ENCODE measurements at regions not wholly inside any gene's neighbourhood (a gene's known extent, or its start where the extent isn't known, plus 50 kb on each side); places are given as distances from the start of the nearest gene placed in this dataset.

DNA sequence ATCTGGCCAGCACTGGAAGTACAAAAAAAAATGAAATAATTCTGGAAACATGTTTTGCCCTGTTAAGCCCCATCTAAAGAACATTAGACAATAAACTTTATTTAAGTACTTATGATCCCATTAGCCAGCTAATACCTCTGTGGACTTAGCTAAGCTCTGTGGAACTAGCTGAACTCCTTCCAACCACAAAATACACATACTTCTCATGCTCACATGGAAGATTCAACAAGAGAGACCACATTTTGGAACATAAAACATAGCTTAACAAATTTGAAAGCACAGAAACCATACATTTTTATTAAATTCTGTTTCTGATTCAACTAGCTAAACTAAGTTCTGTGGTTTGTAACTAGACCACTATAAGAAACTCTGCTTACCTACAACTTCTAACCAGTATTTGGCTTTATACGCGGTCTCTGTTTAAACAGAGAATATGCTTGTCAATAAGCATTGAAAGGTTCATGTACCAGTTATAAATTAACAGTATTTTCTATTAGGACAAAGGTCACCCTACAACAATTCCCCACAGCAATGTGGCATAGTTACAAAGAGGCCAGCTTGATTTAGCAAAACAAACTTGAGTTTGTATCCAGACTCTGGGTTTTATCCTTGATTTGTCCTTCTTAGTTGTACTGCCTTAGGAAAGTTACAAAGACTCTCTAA is 300.1 kb downstream of the C12orf50 start:
- TF ChIP-seq EZH2 (IDR thresholded peaks at IDR 0.05; ENCODE audit: low read length) = no peak
- TF ChIP-seq, protein P1, sequence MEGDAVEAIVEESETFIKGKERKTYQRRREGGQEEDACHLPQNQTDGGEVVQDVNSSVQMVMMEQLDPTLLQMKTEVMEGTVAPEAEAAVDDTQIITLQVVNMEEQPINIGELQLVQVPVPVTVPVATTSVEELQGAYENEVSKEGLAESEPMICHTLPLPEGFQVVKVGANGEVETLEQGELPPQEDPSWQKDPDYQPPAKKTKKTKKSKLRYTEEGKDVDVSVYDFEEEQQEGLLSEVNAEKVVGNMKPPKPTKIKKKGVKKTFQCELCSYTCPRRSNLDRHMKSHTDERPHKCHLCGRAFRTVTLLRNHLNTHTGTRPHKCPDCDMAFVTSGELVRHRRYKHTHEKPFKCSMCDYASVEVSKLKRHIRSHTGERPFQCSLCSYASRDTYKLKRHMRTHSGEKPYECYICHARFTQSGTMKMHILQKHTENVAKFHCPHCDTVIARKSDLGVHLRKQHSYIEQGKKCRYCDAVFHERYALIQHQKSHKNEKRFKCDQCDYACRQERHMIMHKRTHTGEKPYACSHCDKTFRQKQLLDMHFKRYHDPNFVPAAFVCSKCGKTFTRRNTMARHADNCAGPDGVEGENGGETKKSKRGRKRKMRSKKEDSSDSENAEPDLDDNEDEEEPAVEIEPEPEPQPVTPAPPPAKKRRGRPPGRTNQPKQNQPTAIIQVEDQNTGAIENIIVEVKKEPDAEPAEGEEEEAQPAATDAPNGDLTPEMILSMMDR (optimal IDR thresholded peaks at IDR 0.05 in 1 of 3, IDR thresholded peaks at IDR 0.05 in 1 of 3, conservative IDR thresholded peaks at IDR 0.05 in 1 of 3; ENCODE audit: extremely low read depth in 1 of 3, insufficient read depth in 2 of 3, low read length in 3 of 3) = no peak

All from keratinocyte (primary cell).